ENCODE measurements at regions not wholly inside any gene's neighbourhood (a gene's known extent, or its start where the extent isn't known, plus 50 kb on each side); places are given as distances from the start of the nearest gene placed in this dataset.
"Not testable (repeated sequence)": the region's sequence is repeated elsewhere in the genome, so short reads cannot be mapped to it uniquely, and the experiment has no call there.

- ATAC-seq = no peak
Measured at GRCh38 chrX:13380211-13380610, 60.4 kb upstream of the ATXN3L start.

GRCh38 chrX:13378562-13379518 lies 59.0 kb upstream of the ATXN3L start:
- not testable (repeated sequence) for ATAC-seq

GRCh38 chrX:13377550-13377934 lies 57.7 kb upstream of the ATXN3L start:
- peak; percentile 31 for ATAC-seq

- ATAC-seq = peak; percentile 75
Measured at GRCh38 chrX:13376857-13377549, 57.1 kb upstream of the ATXN3L start.

GRCh38 chrX:13375596-13375995 lies 55.7 kb upstream of the ATXN3L start:
- not testable (repeated sequence) for ATAC-seq

- no peak for ATAC-seq
Measured at GRCh38 chrX:13374364-13374763, 54.5 kb upstream of the ATXN3L start.

- ATAC-seq = no peak
Measured at GRCh38 chrX:13373431-13374187, 53.8 kb upstream of the ATXN3L start.

- no peak for ATAC-seq
Measured at GRCh38 chrX:13373027-13373426, 53.2 kb upstream of the ATXN3L start.

GRCh38 chrX:13372203-13372980 lies 52.5 kb upstream of the ATXN3L start:
- peak; percentile 40 for ATAC-seq

- no peak for ATAC-seq
Measured at GRCh38 chrX:13371186-13371585, 51.3 kb upstream of the ATXN3L start.

- ATAC-seq = no peak
Measured at GRCh38 chrX:13370713-13371112, 50.9 kb upstream of the ATXN3L start.
